Astrocyte of the cerebellum (primary cell): ENCODE measurements at regions not wholly inside any gene's neighbourhood (a gene's known extent, or its start where the extent isn't known, plus 50 kb on each side); places are given as distances from the start of the nearest gene placed in this dataset.
A peak's percentile ranks its signal among the peaks of the same experiment; 100 is the strongest.
"Not testable (repeated sequence)": the region's sequence is repeated elsewhere in the genome, so short reads cannot be mapped to it uniquely, and the experiment has no call there.

Source experiments
- DNase-seq: peaks from one replicate; pipeline ENCODE4 v3.0.0-alpha.2; 2011; ENCODE audit warnings: low read depth
- H3K4me3 ChIP-seq: 2 replicates; pipeline ENCODE4 v1.5.1; 2011; ENCODE audit warnings: mild to moderate bottlenecking, low read depth, low read length, moderate library complexity
- in situ Hi-C: cut with HindIII; loops from 2 replicates; pipeline ENCODE4 v1.10.0; 2017; ENCODE audit warnings: low sequenced_read_pairs
- TF ChIP-seq, protein P1 (sequence below): IDR thresholded peaks from 2 replicates; pipeline ENCODE4 v1.5.1; 2012; ENCODE audit warnings: low read length, low read depth, moderate library complexity, mild to moderate bottlenecking; ENCODE audit errors: missing control alignments

DNA sequence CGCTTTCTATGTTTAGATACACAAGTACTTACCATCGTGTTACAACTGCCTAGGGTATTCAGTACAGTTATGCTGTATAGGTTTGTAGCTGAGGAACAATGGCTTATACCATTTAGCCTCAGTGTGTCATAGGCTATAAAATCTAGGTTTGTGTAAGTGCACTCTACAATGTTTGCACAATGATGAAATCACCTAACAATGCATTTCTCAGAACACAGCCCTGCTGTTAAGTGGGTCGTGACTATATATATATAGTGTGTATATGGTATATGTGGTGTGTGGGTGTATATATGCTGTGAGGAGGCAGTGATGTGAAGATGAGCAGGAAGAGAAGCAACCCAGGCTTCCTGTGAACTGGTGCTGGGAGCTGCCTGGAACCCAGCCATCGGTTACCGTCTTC, 65.6 kb upstream of the MKI67 start:
- TF ChIP-seq, protein P1, sequence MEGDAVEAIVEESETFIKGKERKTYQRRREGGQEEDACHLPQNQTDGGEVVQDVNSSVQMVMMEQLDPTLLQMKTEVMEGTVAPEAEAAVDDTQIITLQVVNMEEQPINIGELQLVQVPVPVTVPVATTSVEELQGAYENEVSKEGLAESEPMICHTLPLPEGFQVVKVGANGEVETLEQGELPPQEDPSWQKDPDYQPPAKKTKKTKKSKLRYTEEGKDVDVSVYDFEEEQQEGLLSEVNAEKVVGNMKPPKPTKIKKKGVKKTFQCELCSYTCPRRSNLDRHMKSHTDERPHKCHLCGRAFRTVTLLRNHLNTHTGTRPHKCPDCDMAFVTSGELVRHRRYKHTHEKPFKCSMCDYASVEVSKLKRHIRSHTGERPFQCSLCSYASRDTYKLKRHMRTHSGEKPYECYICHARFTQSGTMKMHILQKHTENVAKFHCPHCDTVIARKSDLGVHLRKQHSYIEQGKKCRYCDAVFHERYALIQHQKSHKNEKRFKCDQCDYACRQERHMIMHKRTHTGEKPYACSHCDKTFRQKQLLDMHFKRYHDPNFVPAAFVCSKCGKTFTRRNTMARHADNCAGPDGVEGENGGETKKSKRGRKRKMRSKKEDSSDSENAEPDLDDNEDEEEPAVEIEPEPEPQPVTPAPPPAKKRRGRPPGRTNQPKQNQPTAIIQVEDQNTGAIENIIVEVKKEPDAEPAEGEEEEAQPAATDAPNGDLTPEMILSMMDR = no peak
- H3K4me3 ChIP-seq = no peak overlapping the region
- DNase-seq = no peak
- in situ Hi-C loops = no loop called here

DNA sequence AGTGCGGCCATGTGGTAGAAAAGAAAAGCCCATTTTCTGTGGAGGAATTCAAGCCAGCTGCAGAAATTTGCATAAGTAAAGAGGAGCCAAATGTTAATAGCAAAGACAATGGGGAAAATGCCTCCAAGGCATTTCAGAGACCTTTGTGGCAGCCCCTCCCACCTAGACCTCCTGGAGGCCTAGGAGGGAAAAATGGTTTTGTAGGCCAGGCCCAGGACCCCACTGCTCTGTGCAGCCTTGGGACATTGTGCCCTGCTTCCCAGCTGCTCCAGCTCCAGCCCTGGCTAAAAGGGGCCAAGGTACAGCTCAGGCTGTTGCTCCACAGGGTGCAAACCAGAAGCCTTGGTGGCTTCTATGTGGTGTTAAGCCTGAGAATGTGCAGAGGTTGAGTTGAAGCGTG, 75.6 kb upstream of the MKI67 start:
- H3K4me3 ChIP-seq, in situ Hi-C loops, DNase-seq: not testable (repeated sequence)

DNA sequence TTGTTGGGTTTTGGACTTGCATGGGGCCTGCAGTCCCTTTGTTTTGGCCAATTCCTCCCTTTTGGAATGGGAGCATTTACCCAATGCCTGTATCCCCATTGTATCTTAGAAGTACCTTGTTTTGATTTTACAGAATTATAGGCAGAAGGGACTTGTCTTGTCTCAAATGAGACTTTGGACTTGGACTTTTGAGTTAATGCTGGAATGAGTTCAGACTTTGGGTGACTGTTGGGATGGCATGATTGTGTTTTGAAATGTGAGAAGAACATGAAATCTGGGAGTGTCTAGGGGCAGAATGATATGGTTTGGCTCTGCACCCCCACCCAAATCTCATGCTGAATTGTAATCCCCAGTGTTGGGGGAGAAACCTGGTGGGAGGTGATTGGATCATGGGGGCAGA, 76.8 kb upstream of the MKI67 start:
- TF ChIP-seq, protein P1 = no peak
- no peak for DNase-seq
- no peak overlapping the region for H3K4me3 ChIP-seq
- in situ Hi-C loops = no loop called here

DNA sequence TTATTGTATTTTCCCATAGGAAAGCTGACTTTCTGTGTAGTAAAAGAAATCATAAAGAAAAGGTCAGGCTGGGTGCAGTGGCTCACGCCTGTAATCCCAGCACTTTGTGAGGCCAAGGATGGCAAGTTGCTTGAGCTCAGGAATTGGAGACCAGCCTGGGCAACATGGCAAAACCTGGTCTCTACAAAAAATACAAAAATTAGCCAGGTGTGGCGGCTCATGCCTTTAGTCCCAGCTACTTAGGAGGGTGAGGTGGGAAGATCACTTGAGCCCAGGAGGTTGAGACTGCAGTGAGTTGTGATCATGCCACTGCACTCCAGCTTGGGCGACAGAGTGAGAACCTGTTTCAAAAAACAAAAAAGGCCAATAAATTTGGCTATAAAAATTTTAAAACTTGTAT, 79.4 kb upstream of the MKI67 start:
- in situ Hi-C loops, H3K4me3 ChIP-seq: not testable (repeated sequence)

DNA sequence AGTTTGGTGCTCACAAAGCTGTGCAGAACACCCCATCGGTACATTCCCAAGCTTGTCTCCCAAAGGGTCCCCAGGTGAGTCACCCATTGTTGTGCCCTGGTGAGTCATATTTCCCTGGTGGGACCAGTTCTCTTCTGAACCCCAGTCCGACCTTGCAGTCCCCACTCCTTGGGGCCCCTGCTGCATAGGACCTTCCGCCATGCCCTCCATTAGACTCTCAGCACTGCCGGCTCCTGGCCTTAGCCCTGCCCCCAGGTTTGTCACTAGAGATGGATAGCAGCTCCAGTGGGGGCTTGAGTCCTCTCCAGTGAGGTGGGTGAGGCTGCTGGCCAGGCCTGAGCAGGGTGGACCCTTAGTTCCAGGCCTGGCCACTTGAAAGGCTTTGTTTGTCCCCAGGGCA, 80.5 kb upstream of the MKI67 start:
- in situ Hi-C loops = no loop called here
- no peak overlapping the region for H3K4me3 ChIP-seq
- no peak for DNase-seq
- TF ChIP-seq, protein P1 = no peak

More for the DNA sequence above, 79.4 kb upstream of the MKI67 start:
- DNase-seq = not testable (repeated sequence)

DNA sequence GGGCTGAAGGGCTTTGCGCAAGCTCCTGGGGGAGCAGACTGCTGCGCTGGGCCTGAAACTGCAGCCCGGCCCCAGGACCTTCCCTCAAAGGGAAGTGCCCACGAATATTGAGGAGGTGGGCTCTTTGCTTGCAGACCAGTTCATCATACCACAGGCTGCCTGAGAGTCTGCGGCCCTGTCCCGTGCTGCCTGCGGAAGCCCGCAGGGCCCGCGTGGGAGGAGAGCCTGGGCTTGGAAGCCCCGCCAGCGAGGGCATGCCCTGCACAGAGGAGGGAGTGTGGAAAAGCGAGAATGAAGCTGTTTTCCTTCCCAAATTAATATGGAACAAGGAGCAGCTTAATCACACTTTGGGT, 83.6 kb upstream of the MKI67 start:
- no peak for DNase-seq
- in situ Hi-C loops = no loop called here
- H3K4me3 ChIP-seq = peak overlapping the region; percentile 47
- TF ChIP-seq, protein P1 = no peak

DNA sequence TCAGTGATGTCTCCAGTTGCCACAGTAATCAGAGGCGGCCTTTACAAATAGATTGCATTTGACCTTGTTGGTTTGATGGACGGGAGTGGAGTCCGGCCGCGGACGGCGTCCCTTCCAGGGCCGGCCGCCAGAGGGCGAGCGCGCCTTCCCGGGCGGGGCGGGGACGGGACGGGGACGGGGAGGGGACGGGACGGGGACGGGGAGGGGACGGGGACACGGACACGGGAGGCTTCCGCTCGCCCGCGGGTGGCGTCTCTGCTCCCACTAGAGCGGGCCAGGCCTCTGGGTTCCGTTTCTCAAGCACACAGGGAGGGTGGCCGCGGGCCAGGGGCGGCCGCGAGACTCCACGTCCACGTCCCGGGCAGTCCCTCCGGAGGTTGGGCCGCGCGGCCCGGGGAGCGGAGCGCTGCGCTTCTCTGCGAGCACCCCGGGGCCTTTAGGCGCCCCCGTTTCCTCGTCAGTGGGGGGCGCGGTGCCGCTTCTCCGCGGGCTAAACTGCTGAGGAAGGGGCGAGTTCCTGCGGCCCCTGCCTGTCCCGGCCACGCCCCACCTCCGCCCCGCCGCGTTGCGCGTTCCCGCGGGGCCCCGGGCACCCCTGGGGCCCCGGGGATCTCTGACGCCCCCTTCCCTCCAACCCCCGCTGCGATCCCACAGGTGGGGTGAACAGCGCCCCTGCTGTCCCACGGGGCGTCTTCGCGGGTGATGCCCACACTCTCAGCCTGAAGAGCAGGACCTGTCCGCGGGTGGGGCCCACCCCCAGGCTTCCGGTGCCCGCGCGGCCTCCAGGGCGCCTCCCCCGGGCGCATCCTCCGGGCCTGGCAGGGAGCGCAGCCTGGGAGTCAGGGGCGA, 84.2 kb upstream of the MKI67 start:
- TF ChIP-seq, protein P1 = peak; percentile 61
- H3K4me3 ChIP-seq = peak overlapping the region; percentile 47
- DNase-seq = no peak
- in situ Hi-C loops = no loop called here
